ENCODE measurements at regions not wholly inside any gene's neighbourhood (a gene's known extent, or its start where the extent isn't known, plus 50 kb on each side); places are given as distances from the start of the nearest gene placed in this dataset.

- Histone ChIP-seq H3F3A (ENCODE audit: insufficient read depth, low read length, poor library complexity, severe bottlenecking) (no peaks in the 10 kb centered on the region), H3K9ac (ENCODE audit: low read length) (no peak overlapping the region), H3K9me3 (ENCODE audit: low read length) (no peaks in the 10 kb centered on the region), H3K27ac (ENCODE audit: low read length) (no peak overlapping the region), H4K20me1 (ENCODE audit: insufficient read depth) (no peaks in the 10 kb centered on the region), H3K4me3 (ENCODE audit: low read length) (no peak overlapping the region), H3K4me2 (ENCODE audit: low read length) (no peak overlapping the region), H2AFZ (ENCODE audit: low read depth, low read length) (no peak overlapping the region), H3K36me3 (ENCODE audit: insufficient read depth, low read length) (no peaks in the 10 kb centered on the region), H3K79me2 (replicated peaks; ENCODE audit: insufficient read depth, low read length) (no peaks in the 10 kb centered on the region), H3K9me2 (ENCODE audit: insufficient read depth, low read length) (no peaks in the 10 kb centered on the region), H3K27me3 (ENCODE audit: insufficient read depth, low read depth, low read length) (no peaks in the 10 kb centered on the region)
- TF ChIP-seq RAD21 (conservative IDR thresholded peaks at IDR 0.05), result no peak
Measured at GRCh38 chr12:98151105-98151590, 364.2 kb upstream of the TMPO start.

- no peaks in the 10 kb centered on the region for H3K79me2 ChIP-seq (replicated peaks; ENCODE audit: insufficient read depth, low read length)
- H3K4me3 ChIP-seq (ENCODE audit: low read length), result no peak overlapping the region
- no peak overlapping the region for H3K4me2 ChIP-seq (ENCODE audit: low read length)
- no peak overlapping the region for H2AFZ ChIP-seq (ENCODE audit: low read depth, low read length)
- H3K9me2 ChIP-seq (ENCODE audit: insufficient read depth, low read length), result no peaks in the 10 kb centered on the region
- no peaks in the 10 kb centered on the region for H4K20me1 ChIP-seq (ENCODE audit: insufficient read depth)
- no peaks in the 10 kb centered on the region for H3K9me3 ChIP-seq (ENCODE audit: low read length)
- no peak overlapping the region for H3K9ac ChIP-seq (ENCODE audit: low read length)
- H3F3A ChIP-seq (ENCODE audit: insufficient read depth, low read length, poor library complexity, severe bottlenecking), result no peaks in the 10 kb centered on the region
- H3K36me3 ChIP-seq (ENCODE audit: insufficient read depth, low read length), result no peaks in the 10 kb centered on the region
- TF ChIP-seq EZH2 (IDR thresholded peaks at IDR 0.05; ENCODE audit: borderline replicate concordance, insufficient read depth, low read length, poor library complexity, severe bottlenecking), result no peak
- no peak for TF ChIP-seq MXI1 (conservative IDR thresholded peaks at IDR 0.05; ENCODE audit: poor library complexity, severe bottlenecking)
- TF ChIP-seq SMC3 (conservative IDR thresholded peaks at IDR 0.05; ENCODE audit: poor library complexity), result no peak
- no peak for TF ChIP-seq RAD21 (conservative IDR thresholded peaks at IDR 0.05)
- TF ChIP-seq CTCF (IDR thresholded peaks at IDR 0.05; ENCODE audit: poor library complexity, severe bottlenecking), result no peak
- no peak for TF ChIP-seq REST (IDR thresholded peaks at IDR 0.05; ENCODE audit: borderline replicate concordance)
- TF ChIP-seq POLR2AphosphoS5 (IDR thresholded peaks at IDR 0.05), result no peak
- no peak for TF ChIP-seq EP300 (conservative IDR thresholded peaks at IDR 0.05; ENCODE audit: poor library complexity, severe bottlenecking)
- TF ChIP-seq TAF1 (IDR thresholded peaks at IDR 0.05; ENCODE audit: low read depth), result no peak
- no peaks in the 10 kb centered on the region for H3K27me3 ChIP-seq (ENCODE audit: insufficient read depth, low read depth, low read length)
- H3K27ac ChIP-seq (ENCODE audit: low read length), result no peak overlapping the region
Measured at GRCh38 chr12:98151984-98152383, 363.4 kb upstream of the TMPO start.

- no peaks in the 10 kb centered on the region for H3F3A ChIP-seq (ENCODE audit: insufficient read depth, low read length, poor library complexity, severe bottlenecking)
- TF ChIP-seq CTCF (IDR thresholded peaks at IDR 0.05; ENCODE audit: poor library complexity, severe bottlenecking) (peak; percentile 74), RAD21 (conservative IDR thresholded peaks at IDR 0.05) (peak; percentile 81), POLR2AphosphoS5 (IDR thresholded peaks at IDR 0.05) (no peak), SMC3 (conservative IDR thresholded peaks at IDR 0.05; ENCODE audit: poor library complexity) (peak; percentile 79), TAF1 (IDR thresholded peaks at IDR 0.05; ENCODE audit: low read depth) (no peak), EZH2 (IDR thresholded peaks at IDR 0.05; ENCODE audit: borderline replicate concordance, insufficient read depth, low read length, poor library complexity, severe bottlenecking) (no peak)
- no peak overlapping the region for H3K4me3 ChIP-seq (ENCODE audit: low read length)
- H3K9ac ChIP-seq (ENCODE audit: low read length), result no peak overlapping the region
- no peaks in the 10 kb centered on the region for H3K27me3 ChIP-seq (ENCODE audit: insufficient read depth, low read depth, low read length)
- H3K4me2 ChIP-seq (ENCODE audit: low read length), result no peak overlapping the region
- no peaks in the 10 kb centered on the region for H3K9me3 ChIP-seq (ENCODE audit: low read length)
- no peak overlapping the region for H3K27ac ChIP-seq (ENCODE audit: low read length)
- no peaks in the 10 kb centered on the region for H4K20me1 ChIP-seq (ENCODE audit: insufficient read depth)
- H3K9me2 ChIP-seq (ENCODE audit: insufficient read depth, low read length), result no peaks in the 10 kb centered on the region
- no peaks in the 10 kb centered on the region for H3K36me3 ChIP-seq (ENCODE audit: insufficient read depth, low read length)
- no peak overlapping the region for H2AFZ ChIP-seq (ENCODE audit: low read depth, low read length)
- no peaks in the 10 kb centered on the region for H3K79me2 ChIP-seq (replicated peaks; ENCODE audit: insufficient read depth, low read length)
Measured at GRCh38 chr12:98154850-98155249, 360.5 kb upstream of the TMPO start.

Measured in neural cell (in vitro differentiated cells).